NCI-H2107 treated with DMSO at 0.1 percent for 48 hours (cell line): ENCODE measurements at regions not wholly inside any gene's neighbourhood (a gene's known extent, or its start where the extent isn't known, plus 50 kb on each side); places are given as distances from the start of the nearest gene placed in this dataset.

ENCODE experiments used
- DNase-seq: peaks from one replicate; lab custom pipeline; 2025; ENCODE audit not compliant: unreplicated experiment; lab: John Stamatoyannopoulos, UW

DNA sequence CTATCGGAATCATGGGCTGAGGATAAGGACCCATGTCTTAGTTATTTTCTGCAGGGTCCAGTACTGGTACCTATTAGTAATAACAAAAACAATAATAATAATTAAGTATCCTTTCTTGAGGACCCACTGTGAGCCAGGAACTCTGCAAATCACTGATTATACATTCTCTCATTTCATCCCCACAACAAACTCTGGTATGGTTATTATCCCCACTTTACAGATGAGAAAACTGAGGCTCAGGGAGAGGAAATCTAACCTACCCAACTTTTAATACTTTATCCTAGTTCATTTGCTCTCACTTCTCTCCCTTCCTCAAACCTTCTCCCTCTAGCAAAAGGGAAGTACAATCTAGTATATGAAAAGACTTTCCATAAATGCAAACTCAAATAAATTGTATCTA, 528.4 kb upstream of the PROK2 start:
- no peak for DNase-seq

DNA sequence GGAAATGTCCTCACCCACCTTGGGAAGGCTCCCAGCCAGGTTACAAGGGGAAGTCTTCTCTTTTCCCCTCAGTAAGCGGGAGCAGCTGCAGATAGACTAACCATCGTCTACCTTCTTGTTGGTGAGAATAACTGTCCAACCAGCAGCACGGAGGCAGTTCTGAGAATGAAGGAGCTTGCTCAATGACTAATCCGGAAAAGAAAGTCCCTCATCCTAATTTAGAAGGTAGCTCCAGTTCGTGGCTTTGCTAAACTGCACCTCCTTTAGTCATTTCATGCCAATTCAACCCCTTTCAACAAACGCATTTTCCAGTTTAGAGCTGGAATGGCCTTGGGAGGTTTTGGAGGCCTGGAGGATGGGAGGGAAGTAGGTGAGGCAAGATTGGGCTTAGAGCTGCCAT, 527.4 kb upstream of the PROK2 start:
- DNase-seq: no peak

DNA sequence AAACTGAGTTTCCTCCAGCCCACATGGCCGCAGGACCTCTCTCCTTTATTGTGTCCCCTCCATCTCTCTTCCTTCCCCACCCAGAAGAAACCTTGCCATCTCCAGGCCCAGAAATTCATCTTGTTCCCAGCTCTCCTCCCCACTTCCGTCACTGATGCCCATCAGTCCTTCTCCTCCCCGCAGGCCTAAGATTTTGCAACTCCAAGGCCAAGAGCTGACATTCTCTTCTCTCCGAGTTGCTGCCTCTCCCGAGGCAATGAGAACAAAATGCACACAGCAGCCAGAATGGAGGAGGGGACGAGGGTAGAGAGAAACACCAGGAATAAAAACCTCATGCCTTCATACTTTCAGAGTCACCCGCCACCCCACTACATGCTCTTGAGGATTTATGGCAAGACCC, 526.5 kb upstream of the PROK2 start:
- peak; percentile 9 for DNase-seq

DNA sequence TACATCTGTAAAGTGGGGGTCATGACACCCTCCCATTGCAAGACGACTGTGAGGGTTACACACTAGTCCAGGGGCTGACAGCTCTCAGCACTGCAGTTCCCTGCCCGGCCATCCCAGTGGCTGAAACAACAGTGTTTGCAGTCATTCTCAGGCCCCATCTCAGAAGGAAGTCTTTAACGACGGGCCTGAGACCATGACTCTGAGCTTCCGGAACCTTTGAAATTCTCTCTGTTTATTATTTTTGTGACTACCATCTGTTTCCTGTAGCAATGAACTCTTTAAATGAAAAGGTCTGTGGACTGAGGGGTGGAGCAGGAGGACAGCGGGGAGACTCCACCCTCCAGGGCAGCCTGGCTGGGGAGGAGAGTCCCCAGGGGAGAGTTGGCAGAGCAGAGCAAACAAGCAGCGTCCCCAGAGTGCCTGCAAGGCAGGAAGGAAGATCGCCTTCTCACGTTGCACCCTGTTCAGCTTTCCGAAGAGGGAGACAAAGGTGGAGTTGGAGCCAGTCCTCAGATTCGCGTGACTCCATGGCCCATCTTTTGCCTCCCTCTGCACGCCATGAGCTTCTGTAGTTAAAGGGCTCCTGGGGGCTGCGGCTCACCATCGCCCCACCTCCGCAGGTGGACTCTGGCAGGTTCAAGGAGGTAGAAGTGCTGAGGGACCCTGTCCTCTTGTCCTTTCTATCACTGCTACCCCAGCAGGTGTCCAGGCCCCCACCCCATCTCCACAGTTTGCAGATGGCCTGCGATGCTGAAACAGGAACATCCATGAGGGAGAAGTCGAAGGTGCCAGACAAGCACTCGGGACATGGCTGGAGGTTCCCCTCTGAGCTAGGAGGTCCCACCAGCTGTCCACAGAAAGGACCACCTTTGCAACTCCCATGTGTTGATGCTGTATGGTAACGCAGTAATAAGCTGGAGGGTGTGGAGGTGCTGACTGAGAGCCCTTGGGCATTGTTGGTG, 525.8 kb upstream of the PROK2 start:
- peak; percentile 63 for DNase-seq

DNA sequence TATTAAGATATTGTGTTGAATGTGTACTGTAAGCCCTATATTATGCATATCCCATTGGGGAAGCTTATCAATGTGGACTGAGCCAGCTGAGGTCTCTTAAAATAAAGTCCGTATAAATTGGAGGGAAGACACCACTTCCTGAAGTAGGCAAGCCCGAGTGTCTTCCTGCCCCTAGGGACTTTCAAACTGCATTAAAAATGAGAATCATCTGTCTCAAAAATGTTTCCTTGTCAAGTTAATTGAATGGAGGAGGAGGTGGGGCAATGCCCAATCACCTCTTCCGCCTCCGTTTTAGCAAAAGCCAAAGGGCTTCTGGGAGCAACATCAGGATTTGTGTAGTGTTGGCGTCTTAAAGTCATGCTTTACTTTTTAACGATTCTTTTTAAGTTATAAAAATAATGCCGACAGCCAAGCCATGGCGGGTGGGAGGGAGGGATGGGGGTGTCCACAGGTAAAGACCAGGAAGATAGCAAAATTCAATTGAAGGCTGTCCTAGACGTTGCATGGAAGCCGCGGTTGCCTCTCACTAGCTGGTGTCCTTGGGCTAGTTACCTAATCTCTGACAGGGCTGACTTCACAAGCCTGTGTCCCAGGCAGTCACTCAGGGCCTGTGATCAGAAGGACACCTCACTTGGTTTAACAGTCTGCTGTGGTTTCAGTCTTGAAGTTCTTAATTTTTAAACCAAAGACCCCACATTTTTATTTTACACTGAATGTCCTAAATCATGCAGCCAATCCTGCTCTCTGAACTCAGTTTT, 524.9 kb upstream of the PROK2 start:
- no peak for DNase-seq

DNA sequence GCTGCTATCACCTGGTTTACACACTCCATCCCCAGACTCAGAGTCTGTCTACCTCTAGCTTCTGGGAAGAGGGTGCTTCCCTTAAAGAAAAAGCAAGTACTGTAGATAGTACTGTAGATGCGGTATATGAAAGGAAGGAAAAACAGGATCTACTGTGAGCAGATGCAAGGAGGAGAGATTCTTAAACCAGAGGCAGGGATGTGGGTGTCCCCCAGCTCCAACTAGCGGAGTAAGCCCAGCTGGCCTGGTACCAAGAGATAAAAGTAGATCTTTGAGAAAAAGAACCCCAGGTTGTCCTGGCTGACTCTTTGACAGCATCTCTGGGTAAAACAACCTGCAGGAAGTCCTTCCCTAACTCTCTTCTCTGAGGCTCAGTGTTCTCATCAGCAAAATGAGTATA, 523.7 kb upstream of the PROK2 start:
- DNase-seq: no peak

DNA sequence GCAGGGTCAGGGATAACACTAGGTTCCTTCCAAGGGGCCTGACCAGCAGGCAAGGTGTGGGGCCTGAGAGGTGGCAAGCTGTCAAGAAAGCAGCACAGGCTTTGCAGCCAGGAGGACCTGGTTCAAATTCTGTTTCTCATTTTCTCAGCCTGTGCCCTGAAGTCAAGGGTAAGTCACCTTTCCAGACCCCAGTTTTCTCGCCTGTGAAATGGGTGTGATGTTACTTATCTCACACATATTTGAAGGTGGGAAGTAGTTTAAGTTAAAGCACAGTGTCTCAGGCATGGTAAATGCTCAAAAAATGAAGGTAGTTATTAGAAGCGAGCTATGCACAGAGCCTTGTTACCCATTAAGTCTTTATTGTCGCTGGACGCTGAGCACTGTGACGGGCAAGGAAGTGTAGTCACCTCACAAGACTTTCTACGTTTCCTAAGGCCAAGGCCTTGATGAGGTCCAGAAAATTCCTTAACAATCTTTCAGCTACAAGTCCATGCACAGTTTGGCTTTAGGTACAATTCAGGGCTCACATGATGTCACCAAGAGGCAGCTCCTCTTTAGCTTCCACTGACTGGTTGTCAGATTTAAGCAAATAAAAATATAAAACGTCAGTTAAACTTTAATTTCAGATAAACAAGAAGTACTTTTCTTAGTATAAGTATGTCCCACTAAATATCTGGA, 522.6 kb upstream of the PROK2 start:
- no peak for DNase-seq

DNA sequence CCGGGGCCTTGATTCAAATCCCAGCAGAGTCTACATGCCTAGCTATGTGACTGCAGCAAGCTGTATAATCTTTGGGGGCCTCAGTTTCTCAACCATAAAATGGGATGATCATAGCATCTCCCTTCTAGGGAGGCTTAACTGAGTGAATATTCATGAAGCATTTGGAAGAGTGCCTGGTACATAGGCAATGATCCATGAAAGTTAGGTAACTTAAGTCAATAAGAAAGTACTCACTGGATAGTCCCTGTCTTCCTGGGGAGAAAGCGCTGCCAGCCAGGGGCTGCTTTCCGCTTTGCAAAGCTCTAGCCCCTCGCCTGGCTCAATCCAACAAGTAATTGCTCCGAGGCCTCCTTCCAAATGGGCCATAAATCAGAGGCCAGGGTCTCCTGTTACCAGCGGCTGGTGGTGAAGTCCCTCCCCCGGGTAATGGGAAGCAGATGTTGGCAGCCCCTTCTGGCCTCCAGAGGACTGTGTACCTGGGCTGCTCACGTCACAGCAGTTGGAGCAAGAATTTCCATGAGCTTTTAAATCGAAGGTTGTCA, 521.9 kb upstream of the PROK2 start:
- peak; percentile 61 for DNase-seq

DNA sequence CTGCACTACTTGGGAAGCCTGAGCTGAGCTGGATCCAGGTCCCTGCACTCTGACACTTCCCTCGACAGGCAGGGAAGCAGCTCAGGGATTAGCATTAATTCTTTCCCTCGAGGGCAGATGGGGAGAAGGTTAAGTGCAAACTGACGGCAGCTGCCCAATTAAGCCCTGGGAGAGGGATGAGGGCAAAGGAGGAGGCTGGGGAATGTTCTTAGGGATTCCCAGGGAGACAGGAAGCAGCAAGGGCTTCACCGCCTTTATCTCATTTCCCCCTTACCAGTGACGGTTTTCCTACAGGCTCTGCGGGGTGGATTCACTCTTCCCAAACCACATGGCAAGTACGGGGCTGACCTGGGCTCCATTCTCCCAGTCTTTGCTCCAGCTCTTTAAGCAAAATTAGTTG, 519.0 kb upstream of the PROK2 start:
- no peak for DNase-seq

DNA sequence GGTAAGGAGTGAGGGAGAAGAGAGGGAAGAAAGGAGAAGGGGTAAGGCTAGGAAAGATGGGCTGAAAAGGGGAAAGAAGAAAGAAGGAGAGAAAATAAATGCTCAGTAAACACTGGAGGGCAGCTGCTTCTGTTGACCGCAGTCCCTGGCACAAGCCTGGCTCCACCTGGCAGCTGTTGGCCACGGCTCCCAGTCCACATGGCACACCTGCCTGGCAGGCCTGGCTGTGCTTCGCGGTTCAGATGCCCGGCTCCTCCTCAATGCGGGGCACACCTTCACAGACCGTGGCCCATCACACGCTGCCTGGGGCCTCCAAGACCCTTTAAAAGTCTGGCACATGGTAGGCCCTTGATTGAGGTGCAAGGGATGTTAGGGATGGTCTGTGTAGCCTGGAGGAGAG, 516.8 kb upstream of the PROK2 start:
- no peak for DNase-seq

DNA sequence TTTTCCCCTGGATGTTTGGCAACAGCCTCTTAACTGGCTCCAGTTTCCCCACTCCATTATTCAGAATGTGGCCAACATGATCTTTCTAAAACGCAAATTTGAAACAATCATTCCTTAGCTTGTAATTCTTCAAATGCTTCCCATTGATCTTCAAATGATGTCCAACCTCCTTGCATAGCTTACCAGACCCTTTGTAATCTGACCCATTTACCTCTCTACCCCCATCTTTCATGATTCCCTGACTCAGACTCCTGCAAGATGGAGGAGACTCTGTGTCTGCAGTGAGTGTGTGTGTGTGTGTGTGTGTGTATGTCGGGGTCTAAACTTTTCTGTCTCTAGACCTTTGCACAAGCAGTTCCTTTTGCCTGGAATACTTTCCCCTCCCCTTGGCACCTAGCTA, 515.7 kb upstream of the PROK2 start:
- no peak for DNase-seq

DNA sequence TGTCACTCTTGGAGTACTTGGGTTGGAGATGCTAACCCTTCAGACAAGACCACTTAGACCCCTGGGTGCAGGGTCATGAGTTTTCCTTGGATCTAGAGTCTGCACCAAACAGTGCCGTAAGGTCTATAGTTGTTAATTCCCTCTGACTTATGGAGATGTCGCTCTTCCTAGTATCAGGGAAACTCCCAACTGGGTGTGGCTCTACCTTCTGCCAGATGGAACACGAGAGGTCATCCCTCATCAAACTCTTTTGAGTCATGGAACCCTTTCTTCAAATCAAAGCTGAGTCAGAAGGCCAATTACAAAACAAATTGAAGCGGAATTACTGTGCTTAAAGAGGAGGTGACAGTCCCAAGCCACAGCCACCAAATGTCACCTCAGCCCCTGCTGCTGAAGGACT, 514.9 kb upstream of the PROK2 start:
- DNase-seq: no peak

DNA sequence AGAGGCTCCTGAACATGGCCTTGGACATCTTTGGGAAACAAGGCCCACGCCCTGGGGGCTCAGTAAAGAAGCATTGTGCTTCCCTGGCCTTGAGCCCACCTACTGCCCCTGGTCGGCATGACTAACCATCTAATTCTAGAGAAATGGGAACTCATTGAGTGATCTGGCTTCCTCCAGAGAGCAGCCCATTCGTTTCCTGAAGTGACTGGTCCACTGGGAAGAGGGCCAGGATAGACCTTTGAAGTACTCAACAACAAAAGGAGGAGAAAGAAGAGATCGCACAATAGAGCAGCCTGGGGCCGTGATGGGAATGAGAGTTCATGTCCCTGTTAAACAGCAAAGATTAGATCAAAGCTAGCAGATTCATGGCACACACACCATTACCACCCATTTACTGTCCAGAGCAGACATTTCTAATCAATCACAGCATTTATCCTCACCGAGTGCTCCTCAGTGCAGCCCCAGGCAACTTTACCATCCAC, 514.4 kb upstream of the PROK2 start:
- peak; percentile 9 for DNase-seq

DNA sequence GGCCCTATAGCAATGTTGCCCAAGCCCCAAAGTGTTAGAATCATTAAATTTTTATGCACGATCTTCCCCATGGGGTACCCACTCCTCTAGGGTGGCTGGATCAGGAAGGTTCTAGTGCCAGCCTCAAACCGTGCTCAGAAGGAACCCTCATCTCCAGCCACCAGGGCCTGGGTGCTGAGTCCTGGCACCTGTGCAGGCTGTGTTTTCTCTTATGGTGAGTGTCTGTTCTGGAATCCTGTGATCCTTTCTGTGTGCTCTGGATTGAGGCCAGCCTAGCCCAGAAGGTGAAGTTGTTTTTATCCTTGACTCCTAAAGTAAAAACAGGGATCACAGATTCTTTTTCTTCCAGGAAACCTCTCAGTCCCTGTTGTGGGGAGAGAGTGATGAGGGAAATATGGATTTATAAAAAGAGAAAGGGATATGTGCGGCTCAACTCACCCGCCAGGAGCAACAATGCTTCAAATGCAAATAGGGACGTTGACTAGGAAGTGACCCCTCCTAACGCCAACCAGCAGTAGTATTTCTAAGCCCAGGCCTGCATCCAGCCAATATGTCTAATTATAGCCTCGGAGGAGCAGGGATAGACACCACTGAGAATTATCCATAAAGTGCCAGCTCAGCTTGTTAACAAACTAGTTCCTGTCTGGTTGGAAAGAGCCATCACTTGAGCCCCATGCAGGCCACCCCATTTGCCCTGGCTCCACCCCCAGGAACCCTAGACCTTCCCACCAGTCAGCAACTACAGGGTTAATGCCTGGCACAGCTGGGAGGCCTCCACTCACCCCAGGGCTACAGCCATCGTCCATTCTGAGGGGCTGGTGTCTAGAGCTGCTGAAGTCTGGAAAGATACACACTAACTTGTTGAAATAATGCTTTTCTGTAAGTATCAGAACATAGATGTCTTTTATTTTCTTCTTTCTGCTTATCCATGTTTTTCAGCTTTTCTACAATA, 513.5 kb upstream of the PROK2 start:
- no peak for DNase-seq

DNA sequence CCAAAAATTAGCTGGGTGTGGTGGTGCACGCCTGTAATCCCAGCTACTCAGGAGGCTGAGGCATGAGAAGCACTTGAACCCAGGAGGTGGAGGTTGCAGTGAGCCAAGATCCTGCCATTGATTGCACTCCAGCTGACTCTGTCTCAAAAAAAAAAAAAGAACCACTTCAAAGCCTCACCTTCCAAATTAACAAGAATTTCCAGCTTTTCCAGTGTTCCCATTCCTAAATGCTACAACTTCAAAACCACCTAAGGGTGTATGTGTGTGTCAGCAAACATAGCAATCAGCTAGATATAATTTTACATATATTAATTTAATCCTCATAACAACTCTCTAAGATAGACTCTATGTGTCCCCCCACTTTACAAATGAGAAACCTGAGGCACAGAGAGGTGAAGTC, 512.5 kb upstream of the PROK2 start:
- no peak for DNase-seq

DNA sequence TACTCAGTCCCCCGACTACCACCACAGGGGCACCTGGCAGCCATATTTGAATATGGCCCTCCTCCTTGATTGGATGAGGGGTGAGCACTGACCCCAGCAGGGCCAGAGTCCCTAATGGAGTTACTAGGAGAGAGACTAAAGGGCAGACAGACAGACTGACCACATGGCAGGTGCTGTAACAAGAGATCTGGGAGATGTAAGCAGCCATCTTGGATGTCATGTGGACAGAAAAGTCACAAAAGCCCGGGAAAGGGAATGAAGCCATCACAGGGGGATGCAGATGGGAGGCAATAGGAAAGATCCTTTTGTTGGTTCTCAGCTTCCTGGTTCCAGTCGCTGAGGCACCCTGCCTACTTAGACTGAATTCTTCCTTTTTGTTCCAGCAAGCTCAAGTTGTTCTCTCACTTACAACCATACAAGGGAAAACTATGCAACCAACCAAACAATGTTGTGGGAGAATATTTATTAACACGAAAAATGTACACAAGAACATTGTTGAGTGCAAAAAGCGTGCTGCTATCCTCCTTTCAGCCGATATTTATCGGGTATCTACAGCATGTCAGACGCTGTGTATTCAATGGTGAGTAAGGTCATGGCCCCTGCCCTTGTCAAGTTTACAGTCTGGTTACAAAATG, 511.6 kb upstream of the PROK2 start:
- no peak for DNase-seq

DNA sequence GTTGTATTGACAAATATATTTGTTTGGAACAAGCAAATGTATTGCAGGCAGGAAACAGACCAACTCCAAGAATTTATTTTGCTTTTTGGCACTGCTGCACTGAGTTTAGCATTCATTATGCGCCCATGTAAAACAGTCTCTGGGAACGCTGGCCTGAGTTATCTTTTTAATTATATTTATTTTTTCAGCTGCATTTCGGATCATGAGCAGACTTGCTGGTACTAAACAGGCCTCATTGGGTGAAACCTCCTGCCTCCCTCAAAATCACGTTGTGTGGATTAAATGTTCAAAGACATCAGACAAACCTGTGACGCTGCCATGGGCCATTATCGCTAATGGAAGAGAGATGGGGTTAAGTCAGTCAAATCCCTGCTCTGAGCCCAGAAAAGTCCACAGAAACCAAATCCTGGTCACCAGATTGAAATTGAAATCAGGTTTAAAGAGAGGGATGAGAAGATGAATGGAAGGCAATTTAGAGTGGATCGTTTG, 511.1 kb upstream of the PROK2 start:
- DNase-seq: no peak

DNA sequence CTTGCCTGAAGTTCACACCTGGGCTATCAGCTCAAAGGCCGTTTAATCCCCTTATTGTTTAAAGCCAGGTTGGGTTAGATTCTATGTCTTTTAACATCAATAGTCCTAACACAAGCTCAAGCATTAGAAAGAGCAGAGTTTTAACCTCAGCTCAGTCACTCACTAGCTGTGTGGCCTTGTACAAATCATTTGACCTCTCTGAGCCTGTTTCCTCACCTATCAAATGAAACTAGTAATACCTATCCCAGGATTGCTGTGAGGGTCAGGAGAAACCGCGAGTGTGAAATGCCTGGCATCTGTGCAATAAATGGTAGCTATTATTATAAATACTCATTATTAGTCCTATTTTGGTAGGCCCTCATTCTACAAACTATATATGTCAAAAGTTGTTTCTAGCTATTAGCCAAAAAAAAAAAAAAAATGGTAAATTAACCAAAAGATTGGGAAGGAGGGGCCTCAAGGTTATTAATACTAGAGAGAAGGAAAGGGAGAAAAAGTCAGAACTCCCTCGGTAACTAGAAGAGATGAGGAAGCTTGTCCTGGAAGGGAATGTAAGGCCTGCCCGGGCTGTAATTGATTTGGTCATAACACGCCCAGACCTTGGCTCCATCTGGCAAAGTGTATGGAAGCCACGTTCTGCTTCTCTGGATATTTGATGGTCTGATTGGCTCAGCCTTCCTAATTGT, 510.5 kb upstream of the PROK2 start:
- no peak for DNase-seq
